ENCODE measurements at regions not wholly inside any gene's neighbourhood (a gene's known extent, or its start where the extent isn't known, plus 50 kb on each side); places are given as distances from the start of the nearest gene placed in this dataset.

DNA sequence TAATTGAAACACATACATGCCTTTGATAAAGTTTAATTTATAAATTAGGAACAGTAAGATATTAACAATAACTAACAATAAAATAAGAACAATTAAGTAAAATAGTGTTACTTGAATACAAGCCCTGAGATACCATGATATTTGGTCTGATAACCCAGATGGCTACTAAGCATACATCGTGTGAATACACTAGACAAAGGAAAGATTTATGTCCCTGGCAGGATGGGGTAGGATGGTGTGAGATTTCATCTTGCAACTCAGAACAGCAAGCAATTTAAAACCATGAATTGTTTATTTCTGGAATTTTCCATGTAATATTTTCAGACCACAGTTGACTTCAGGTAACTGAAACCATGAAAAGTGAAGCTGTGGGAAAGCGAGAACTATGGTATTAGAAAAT, 169.5 kb downstream of the DIPK2A start:
- no peak for DNase-seq (ENCODE audit: low read depth in 2 of 2)

DNA sequence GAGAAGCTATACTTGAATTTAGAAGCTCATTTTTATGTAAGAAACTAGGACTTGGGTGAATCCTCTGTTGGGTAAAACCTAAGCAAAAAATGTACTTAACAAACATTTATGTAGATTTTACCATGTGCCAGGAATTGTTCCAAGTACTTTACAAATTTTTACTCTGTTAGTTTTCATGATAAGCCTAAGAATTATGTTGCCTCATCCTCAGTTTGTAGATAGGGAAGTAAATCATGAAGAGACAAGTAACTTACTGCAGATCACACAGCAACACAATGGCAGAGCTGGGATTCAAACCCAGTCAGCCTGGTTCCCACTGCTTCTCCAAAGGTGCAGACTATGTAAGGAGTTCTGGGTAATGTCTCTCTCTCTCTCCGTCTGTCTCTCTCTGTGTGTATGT, 169.9 kb downstream of the DIPK2A start:
- peak in 1 of 2 experiments; percentile 2 for DNase-seq (ENCODE audit: low read depth in 2 of 2)

DNA sequence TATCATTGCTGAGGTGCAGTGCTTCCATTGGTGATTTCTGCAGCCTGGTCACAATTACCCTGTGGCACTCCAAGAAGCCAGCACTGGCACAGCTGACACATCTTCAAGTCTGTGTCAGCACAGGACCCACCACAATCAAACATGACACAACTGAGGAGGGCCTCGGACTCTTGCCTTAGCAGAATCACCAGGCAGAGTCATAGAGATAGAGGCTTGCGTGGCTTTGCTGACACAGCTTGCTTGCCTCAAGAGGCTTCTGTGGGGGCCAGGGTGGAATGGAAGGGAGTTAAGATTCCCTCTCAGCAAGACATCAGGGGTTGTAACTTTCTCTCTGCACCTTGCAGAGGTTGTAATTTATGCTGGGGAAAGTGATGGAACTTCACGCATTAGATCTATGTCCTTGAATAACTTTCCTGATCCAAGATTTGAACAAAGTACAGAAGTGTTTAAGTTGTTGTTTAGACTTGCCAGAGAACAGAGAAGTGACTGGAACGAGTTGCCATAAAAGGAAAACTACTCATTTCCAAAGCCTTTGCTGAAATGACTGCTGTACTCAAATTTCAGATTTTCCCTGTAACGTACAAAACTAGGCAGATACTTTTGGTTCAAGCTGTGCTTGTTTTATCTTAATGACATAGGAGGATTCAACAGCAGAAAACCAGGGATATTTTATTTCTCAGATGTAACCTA, 170.7 kb downstream of the DIPK2A start:
- peak; percentile 22 for DNase-seq (ENCODE audit: low read depth in 2 of 2)

DNA sequence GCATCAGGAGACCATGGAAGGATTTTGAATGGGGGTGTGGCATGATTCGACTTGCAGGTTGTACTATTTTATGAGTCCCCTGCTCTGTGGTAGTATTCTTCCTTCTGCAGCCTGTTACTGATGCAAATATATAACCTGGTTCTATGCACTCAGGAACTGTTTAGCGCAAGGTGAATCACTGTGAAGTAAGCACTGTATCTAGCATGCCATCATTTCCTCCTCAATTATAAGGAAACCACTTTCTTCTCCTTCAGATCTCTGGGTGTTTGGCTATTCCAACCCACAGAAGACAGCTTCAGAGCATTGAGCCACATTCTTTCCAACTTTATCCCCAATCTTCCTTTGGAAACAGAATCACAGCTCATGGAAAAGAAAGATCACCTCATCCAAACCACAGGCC, 176.7 kb downstream of the DIPK2A start:
- DNase-seq (ENCODE audit: low read depth in 2 of 2): no peak

DNA sequence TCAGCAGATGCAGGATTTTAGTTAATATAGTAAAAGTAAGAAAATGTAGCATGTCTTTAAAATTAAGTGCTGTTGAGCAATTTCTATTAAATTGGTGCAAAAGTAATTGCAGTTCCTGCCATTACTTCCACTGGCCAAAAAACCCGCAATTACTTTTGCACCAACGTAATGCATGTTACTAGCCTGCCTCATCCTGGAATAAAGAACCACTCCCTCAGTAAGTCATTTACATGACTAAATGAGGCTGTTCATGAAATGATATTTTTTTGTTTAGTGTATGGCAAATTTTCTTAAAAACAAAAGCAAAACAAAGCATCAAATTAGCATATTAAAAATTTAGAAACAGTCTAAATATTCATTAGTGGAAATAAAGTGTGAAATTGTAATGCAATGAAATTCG, 180.4 kb downstream of the DIPK2A start:
- DNase-seq (ENCODE audit: low read depth in 2 of 2): no peak

DNA sequence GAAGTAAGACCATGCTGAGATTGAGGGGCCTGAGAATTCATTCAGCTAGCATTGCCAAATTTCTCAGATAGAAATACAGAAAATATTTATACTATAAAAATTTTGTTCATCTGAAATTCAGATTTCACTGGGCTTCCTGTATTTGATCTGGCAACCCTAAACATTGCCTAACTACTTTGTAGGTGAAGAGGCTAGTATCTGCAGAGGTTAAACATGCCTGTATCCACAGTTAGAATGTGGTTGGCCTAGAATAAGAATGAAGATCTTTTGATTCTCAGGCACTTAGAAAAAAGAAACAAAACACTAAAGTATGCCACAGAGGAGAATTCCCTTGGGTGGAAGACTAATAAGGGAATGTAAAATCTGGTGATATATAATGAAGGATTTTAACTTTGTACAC, 189.0 kb downstream of the DIPK2A start:
- DNase-seq (ENCODE audit: low read depth in 2 of 2): no peak

DNA sequence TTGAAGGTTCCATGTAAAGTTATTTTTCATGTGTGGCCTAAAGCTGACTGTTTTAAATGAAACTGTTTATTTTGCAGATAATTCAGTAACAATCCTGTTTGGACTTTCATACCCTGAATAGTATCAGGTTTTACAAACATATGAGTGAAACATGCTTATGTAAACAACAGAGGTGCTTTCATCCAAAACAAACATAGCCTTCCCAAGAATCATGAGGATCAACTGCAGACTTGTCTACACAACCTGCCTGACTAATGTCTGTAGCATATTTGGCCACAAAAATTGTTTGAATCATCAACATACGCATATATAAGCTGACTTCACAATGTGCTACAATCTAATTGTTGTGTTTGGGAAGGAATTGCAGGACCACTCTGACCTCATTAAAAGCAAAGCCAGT, 190.4 kb downstream of the DIPK2A start:
- DNase-seq (ENCODE audit: low read depth in 2 of 2): peak in 1 of 2 experiments; percentile 17

DNA sequence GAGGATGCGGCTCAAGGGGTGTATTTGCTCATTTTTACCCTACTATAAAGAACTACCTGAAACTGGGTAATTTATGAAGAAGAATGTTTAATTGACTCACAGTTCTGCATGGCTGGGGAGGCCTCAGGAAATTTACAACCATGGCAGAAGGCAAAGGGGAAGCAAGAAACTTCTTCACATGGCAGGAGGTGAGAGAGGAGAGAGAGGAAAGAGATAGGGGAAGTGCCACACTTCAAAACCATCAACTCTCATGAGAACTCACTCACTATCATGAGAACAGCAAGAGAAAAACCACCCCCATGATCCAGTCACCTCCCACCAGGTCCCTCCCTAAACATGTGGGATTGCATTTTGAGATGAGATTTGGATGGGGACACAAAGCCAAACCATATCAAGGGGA, 192.7 kb downstream of the DIPK2A start:
- no peak for DNase-seq (ENCODE audit: low read depth in 2 of 2)

DNA sequence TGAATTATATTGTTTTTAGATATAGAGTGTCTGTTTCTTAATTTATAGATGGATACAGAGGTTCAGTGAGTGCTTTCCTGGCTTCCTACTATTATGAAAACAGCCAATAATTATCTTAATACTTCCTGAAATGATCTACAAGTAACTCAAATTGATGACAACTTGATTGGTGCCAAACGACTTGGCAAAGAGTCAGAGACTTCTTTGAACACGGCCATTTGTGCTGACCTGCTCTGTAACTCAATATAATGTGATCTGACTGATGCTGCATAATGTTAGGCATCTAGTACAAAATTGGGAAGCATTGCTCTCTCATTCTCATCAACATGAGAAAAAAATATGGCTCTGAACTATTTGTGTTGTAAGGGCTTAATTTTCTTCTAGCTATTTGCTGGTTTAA, 193.9 kb downstream of the DIPK2A start:
- no peak for DNase-seq (ENCODE audit: low read depth in 2 of 2)

DNA sequence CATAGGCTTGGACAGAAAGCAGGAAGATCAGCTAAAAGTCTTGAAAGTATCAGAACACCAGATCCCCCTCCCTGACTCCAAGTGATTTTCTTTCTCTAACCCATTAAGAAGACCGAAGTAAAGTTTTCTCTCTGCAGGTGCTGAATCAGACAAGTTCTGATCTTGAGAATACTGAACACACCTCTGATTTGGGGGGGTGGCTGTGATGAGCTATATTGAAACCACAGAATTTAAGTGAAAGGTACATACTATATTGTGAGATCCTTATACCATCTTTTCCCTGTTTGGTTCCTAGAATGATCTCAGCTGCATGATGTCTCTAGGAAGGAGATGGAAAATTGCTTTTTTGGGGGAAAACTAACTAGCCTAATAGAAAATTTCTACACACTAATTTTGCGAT, 196.0 kb downstream of the DIPK2A start:
- DNase-seq (ENCODE audit: low read depth in 2 of 2): no peak

DNA sequence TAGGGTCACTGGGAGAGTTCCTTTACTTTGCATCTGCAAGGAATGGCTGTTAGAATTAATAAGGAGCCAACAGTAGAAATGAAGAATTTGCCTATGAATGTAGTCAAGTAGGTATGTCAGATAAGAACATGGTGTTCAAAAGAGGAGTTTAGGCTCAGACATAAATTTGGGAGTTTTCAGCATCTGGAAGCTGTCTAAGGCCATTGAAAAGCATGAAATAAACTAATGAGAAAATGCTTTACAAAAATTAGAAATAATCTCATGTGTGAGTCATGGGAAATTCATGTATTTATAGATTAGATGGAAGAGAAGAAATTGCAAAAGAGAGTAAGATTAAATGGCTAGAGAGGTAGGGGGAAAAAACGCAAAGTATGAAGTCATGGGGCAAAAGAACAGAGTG, 201.9 kb downstream of the DIPK2A start:
- DNase-seq (ENCODE audit: low read depth in 2 of 2): no peak

DNA sequence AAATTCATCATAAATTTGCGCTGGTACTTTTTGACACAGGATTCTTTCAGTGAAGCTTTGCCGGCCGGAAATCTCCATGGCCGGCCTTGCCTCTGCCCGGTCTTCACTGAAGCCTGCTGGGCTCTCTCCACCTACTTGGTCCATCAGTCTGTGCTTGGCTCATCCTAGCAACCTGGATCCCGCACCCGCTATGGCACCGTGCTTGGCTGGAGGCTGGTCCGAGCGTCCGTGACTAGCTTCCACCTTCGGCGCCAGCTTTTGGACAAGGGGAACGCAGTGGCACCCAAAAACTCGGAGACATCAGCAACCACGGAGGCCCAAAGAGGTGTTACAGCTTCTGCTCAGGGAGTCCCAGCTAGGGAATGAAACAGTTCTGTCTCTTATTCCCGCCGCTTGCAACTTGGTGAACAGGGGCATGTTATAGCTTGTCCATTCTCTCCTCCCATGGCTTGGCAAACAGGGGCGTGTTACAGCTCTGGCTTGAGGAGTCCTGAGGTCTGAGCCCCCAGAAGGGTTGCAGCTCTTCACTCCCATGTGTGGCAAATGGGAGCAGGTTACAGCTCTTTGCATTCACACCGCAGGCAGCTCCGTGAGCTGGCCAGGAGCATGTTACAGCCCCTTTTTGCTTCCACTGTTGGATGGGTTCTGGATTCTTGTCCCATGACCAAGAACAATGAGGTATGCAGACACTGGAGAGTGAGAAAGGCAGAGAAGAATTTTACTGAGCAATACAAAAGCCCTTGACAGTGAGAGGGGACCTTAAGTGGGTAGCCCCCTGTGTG, 204.2 kb downstream of the DIPK2A start:
- DNase-seq (ENCODE audit: low read depth in 2 of 2): no peak

DNA sequence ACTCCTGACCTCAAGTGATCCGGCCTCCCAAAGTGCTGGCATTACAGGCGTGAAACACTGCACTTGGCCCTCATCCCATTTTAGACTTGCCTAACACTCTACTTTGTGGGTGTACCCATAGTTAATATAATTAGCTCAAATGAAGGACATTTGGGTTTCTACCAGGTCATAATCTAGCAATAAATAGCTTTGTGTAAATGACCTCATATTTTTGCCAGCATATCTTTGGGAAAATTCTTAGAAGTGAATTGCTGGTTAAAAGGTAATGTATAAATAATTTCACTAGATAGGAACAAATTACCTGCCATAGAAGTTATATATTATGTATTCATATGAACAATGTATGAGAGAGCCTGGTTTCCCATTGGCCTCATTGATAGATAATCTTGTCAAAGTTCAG, 206.0 kb downstream of the DIPK2A start:
- DNase-seq (ENCODE audit: low read depth in 2 of 2): no peak

DNA sequence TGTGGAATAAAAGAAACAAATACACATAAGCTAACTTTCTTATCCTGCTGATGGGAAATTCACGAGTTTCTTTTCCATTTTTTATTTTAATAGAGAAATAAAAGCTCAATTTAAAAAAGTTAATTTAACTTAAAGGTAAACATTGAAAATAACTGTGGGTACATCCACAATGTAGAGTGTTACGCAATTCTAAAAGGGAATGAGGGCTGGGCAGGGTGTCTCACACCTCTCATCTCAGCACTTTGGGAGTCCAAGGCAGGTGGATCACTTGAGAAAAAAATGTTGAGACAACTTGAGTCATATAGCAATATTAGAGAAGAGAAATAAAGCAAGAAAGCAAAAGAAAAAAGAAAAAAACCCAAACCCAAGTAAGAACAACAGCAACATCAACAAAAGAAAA, 207.0 kb downstream of the DIPK2A start:
- DNase-seq (ENCODE audit: low read depth in 2 of 2): no peak

DNA sequence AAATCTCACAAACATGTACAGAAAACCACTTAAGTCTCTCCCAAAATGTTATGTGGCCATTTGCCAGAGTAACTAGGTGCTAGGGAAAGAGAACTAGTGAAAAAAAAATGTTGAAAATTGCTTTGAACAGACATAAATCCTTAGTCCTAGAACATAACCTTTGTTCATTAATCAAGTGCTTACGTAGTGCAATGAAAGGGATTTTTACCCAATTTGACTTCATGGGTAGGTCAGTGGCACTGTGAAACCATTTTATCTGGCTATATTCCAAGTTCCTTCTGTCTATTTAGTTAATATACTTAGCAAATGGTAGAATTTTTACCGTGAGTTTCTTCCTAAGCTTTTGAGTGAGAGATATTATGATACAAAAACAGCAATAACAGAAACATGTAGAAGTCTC, 209.4 kb downstream of the DIPK2A start:
- no peak for DNase-seq (ENCODE audit: low read depth in 2 of 2)

DNA sequence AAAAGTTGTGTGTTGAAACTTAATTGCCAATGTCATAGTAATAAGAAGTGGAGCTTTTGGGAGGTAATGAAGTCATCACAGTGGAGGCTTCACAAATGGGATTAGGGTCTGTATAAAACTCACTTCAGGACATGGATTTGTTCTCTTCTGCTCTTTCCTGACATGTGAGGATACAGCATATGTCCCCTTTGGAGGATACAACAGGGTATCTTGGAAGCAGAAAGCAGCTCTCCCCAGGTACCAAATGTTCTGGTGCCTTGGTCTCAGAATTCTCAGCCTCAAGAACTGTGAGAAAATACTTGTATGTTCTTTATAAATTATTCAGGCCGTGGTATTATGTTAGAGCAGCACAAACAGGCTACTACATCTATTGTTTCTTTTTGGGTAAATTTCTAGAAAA, 210.9 kb downstream of the DIPK2A start:
- no peak for DNase-seq (ENCODE audit: low read depth in 2 of 2)

DNA sequence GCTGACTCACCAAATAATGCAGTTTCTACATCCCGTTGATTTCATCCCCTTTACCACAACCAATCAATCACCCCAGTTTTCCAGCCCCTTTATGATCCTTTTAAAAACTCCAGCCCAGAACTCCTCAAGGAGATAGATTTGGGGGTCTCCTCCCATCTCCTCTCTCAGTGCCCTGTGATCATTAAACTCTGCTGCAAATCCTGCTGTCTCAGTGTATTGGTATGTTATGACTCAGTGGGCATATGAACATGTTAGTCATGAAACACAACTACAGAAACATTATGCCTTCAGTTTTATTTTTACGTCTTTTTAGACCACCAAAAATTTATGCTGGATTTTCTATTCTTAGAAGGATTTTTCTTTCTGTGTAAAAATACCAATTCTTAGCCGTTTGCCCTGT, 213.7 kb downstream of the DIPK2A start:
- DNase-seq (ENCODE audit: low read depth in 2 of 2): peak in 1 of 2 experiments; percentile 32

DNA sequence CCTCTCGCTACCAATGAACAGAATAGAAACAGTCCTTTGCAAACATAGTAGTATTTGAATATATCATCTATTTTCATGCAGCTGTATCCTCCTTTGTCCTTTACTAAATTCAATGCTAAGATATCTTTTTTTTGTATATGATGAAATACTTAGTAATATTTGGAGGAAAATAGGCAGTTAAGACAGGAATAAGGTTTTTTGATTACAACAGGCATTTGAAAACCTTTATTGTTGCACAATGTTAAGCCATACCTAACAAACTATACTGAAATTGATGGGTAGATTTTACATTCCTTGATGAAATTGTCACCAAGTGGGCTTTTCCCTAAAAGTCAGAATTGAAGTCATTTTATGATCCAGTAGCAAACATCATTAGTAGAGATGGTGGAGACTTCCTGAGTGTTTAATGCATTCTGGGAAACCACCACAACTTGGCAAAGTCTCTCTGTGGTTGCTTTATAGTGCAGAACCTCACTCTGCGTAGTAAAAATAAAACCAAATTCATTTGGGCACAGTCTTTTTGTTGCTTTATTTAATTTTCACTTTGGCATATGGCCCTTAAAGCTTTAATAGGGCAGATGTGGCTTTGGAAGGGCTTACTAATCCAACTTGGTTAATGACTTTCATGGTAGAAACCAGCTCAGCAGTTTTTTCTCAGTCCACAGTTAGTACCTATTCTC, 216.0 kb downstream of the DIPK2A start:
- DNase-seq (ENCODE audit: low read depth in 2 of 2): peak; percentile 80 to 82

DNA sequence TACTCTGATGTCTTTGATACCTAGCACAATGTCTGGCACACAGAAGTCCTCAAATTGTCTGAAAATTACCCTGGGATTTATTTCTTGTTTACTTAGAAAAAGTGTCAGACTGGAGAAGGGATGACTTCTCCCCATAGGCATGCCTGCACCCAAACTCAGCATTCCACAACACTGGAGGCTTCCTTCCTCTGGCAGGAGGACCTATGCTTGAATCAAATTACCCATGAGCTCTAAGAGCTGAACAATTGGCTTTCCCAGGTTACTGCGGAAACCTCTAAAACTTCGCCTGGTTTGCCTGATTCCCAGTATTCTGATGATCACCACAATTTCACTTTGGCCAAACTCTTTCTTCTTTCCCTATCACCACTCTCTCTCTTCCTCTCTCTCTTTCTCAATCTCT, 217.4 kb downstream of the DIPK2A start:
- DNase-seq (ENCODE audit: low read depth in 2 of 2): peak; percentile 12 to 23

DNA sequence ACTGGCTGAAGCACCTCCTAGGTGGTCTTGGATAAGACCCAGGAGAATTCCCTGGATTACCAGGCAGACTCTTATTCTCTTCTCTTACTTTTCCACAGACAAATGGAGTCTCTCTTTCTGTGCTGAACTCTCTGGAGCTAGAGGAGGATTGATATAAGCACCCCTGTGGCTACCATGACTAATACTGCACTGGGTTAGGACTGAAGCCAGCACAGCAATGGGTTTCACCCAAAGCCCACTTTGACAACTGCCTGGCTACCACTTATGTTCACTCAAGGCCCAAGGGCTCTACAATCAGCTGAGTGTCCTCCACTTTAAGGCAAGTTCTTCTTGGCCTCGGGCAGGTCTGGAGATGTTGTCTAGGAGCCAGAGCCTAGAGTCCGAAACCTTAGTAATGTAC, 225.5 kb downstream of the DIPK2A start:
- DNase-seq (ENCODE audit: low read depth in 2 of 2): no peak

DNA sequence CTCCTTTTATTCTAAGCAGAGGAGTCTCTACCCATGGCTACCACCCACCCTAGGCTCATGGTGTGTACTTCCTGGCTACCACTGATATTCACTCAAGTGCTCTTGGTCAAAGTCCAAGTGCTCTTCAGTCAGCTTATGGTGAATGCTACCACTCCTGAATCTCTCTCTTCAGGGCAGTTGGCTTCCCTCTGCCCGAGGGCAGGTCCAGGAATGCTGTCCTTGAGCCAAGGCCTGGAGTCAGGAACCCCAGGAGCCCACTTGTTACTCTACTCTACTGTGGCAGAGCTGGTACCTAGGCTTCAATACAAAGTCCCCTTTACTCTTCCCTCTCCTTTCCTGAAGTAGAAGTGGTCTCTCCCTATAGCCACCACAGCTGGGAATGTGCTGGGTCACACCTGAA, 226.0 kb downstream of the DIPK2A start:
- DNase-seq (ENCODE audit: low read depth in 2 of 2): no peak

DNA sequence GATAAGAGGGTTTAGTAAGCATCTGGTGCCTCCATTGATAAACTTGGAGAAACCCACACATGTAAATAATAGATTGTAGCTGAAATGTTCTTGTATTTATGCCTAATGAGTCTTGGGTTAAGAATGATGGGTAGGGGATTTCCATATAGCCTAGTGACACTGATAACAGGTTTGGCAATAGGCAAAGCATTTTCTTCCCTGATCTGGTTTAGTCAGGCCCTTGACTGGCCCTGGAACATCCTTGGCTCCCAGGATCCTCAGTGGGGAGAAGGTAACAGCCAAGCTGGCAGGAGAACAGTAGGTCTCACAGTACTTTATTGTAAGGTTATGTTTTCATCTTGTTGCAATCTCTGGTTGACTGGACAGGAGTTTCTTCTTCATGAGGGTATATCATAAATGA, 228.4 kb downstream of the DIPK2A start:
- no peak for DNase-seq (ENCODE audit: low read depth in 2 of 2)

DNA sequence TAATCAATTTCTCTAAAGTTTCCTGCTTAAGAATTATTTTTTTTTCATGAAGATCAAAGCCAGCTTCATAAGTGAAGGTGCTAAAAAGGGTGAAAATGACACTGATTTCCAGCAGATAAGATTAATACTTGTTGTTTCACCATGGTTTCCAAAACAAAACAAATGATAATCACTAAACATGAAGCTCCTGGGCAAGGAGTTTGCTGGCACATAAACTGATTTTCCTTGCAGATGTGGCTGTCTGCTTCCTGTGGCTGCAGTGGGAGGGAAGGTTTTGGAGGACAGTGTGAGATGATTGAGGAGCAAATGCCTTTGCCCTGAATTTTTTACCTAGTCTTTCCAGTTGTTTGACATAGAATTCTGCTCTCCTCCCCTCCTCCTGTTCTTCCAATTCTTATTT, 228.8 kb downstream of the DIPK2A start:
- no peak for DNase-seq (ENCODE audit: low read depth in 2 of 2)
